GM18508 (cell line): ENCODE measurements at regions not wholly inside any gene's neighbourhood (a gene's known extent, or its start where the extent isn't known, plus 50 kb on each side); places are given as distances from the start of the nearest gene placed in this dataset.

ENCODE experiments used
- ATAC-seq: cut with Tn5 transposase; IDR thresholded peaks from one replicate; pipeline ENCODE4 v1.9.1; 2021; ENCODE audit warnings: moderate number of reproducible peaks; ENCODE audit not compliant: insufficient read depth, unreplicated experiment

GRCh38 chr9:38201844-38202243 lies 132.8 kb upstream of the SHB start:
- ATAC-seq: no peak

- no peak for ATAC-seq
Observed at GRCh38 chr9:38200431-38200830, 131.4 kb upstream of the SHB start.

GRCh38 chr9:38198140-38198539 lies 129.1 kb upstream of the SHB start:
- no peak for ATAC-seq

GRCh38 chr9:38196714-38197113 lies 127.7 kb upstream of the SHB start:
- no peak for ATAC-seq

GRCh38 chr9:38195737-38196161 lies 126.7 kb upstream of the SHB start:
- no peak for ATAC-seq

- no peak for ATAC-seq
Observed at GRCh38 chr9:38194870-38195269, 125.8 kb upstream of the SHB start.

GRCh38 chr9:38192731-38193265 lies 123.8 kb upstream of the SHB start:
- ATAC-seq: no peak

DNA sequence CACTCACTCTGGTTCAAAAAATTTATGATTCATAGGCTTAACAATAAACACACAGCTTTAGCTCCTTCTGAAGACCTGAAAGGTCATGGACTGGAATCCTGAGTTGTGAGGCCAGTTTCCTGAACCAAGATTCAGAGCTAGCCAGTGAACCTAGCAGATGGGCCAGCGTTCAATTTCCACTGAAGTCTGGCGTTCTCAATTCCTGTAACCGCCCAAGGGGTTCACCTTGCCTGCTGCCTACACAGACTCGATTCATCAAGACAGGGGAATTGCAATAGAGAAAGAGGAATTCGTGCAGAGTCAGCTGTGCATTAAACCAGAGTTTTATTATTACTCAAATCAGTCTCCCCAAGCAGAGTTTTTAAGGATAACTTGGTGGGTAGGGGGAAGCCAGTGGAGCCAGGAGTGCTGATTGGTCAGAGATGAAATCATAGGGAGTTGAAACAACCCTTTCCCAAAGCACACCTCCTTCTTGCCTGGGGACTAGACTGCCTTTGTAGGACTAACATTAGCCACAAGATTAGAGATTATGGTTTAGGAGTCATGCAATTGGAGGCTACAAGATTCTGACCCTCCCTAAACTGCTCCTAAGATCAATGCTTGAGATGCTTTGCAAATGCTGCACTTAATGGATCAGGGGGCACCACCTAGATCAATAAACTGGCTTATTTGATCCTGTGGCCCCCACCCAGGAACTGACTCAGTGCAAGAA lies 117.5 kb upstream of the SHB start:
- no peak for ATAC-seq

- no peak for ATAC-seq
Observed at GRCh38 chr9:38185647-38186403, 116.8 kb upstream of the SHB start.

DNA sequence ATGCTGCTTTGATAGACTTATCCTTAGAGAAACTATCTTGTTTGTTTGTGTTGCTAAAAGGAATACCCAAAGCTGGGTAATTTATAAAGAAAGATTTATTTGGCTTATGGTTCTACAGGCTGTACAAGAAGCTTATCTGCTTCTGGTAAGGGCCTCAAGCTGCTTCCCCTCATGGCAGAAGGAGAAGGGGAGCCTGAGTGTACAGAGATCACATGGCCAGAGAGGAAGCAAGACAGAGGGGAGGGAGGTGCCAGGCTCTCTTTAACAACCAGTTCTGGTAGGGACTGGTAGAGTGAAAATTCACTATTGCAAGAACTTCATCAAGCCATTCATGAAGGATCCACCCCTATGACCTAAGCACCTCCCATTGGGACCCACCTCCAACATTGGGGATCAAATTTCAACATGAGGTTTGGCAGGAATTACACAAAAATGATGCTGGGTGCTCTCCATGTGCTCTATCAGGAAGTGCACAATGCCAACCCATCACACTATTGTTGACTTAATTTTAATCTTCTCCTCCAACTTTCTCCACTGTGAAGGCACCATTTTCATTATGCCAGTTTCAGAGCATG lies 115.1 kb upstream of the SHB start:
- ATAC-seq: no peak

- ATAC-seq: no peak
Observed at GRCh38 chr9:38182321-38182720, 113.3 kb upstream of the SHB start.

DNA sequence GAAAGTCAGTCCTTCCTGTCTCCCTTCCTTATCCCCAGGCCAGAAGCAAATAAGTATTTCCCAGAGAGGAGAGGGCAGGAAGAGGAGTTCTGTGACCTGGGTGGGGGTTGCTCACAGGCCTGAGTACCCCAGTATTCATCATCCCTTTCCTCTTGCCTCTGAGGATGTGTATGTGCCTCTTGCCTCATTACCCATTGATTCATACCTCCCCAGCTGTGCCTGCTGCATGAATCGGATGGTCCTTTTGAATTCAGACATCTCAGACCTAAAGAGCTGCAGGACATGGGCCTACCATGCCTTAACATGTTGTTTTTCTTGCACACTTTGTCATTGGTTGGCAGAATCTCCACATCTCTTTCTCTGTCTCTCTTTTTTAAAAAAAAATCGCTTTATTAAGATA lies 112.8 kb upstream of the SHB start:
- ATAC-seq: no peak

GRCh38 chr9:38181232-38181631 lies 112.2 kb upstream of the SHB start:
- ATAC-seq: no peak

DNA sequence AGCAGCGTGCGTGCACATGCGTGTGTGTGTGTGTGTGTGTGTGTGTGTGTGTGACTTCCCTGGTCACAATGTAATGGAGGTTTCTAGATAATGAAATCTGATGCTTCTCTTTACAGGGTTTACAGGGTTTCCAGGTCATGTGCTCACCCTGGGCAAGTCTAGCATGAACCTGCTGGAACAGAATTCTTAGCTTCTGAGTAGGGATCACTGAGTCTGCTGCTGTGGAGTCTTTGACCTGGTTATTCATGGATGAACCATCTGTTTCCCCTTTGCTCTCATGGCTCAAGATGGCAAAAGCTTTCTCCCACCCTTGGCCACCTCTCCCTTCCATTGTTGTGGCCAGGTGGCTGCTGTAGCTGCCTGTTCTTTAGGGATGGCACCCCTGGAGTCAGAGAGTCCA lies 111.6 kb upstream of the SHB start:
- no peak for ATAC-seq

DNA sequence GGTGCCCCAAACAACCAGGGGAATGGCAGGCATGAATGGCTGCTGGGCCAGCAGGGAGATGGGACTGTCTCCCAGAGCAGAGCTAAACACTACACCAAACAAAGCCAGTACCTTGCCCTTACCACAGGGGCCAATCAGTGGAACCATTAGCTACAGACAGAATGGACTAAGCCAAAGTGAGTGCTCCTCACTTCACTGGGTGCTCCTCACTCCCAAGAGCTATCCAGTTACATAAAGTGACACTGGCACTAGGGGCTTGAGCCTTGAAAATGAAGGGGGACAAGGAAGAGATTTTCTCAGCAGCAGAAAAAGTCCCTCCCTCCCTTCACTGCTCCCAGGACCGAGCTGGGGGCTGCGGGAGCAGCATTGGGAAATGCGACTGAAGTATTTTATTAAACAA lies 110.9 kb upstream of the SHB start:
- ATAC-seq: no peak

DNA sequence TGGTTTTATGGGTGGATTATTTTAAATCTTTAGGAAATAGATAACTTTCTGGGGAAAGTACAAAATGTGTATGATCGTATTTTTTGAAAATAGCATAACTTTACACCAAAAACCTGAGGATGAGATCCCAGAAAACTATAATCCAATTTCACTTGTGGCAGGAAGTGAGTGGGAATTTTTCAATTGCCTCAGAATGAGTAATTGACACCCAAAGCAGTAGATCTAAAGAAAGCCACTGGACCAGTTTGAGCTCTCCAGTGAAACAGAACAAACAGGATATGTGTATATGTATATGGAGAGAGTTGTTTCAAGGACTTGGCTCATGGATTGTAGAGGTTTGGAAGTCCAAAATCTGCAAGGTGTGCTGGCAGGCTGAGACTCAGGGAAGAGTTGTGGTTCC lies 109.2 kb upstream of the SHB start:
- no peak for ATAC-seq

- no peak for ATAC-seq
Observed at GRCh38 chr9:38177680-38178079, 108.7 kb upstream of the SHB start.

DNA sequence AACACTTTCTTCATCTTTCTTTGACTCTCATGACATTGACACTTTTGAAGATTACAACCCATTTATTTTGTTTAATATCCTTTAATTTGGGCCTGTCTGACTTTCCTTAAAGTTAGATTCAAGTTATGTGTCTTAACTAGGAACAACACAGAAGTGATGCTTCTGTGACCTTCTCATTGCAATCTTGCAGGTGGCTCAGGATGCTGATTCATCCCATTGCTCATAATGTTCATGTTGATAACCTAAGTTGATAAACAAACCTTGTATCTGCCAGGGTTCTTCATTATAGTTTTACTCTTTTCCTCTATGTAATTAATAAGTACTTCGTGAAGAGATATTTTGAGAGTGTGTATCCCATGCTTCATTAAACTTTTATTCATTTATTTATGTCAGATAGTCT lies 107.2 kb upstream of the SHB start:
- ATAC-seq: no peak

DNA sequence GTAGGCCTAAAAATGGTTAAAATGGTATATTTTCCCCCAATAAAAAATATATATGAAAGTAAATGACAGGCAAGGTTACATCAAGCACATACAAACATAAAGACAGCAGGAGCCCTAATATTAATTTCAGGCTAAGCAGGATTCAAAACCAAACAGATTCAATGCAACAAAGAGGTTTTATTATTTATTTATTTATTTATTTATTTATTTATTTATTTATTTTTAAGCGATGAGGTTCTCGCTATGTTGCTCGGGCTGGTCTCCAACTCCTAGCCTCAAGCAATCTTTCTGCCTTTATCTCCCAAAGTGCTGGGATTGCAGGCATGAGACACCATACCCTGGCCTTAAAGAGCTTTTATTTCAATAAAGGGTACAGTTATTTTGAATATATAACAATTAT lies 106.4 kb upstream of the SHB start:
- ATAC-seq: no peak

- ATAC-seq: no peak
Observed at GRCh38 chr9:38172586-38172985, 103.6 kb upstream of the SHB start.

DNA sequence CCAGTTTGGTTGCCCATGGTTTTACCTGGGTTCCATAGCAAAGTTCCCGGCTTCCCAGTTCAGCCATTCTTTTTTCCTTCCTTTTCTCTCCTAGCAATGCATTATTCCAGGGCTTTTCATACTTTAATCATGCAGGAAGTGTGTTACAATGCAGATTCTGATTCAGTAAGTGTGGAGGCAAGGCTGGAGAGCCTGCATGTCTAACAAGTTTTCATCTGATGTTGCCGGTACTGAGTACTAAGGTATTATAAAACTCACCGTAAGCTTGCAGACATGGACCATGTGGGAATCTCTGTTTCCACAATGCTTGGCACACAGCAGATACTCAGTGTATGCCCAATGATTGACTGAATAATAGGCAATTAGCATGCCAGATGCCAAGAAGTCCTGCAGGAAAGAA lies 102.9 kb upstream of the SHB start:
- no peak for ATAC-seq

GRCh38 chr9:38171538-38171884 lies 102.5 kb upstream of the SHB start:
- no peak for ATAC-seq
